ENCODE measurements at regions not wholly inside any gene's neighbourhood (a gene's known extent, or its start where the extent isn't known, plus 50 kb on each side); places are given as distances from the start of the nearest gene placed in this dataset.

DNA sequence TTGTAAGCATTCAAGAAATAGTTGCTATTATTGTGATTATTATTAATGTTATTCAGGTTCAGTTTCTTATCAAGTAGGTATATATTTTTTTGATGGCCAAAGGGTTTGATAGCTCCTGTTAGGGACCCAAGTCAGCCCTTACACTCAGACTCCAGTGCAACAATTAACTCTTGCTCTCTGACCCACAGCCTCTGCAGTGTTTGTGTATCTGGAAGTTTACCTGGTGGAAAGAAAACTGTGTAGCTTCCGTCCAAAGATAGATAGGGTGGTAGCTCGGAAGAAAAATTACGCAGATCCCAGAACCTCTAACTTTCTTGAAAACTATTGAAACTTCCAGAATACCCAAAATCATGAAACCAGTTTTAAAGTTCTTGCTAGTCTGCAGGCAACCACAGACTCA, 58.6 kb upstream of the IGFBP2 start:
- DNase-seq (ENCODE audit: low spot score) = no peak

DNA sequence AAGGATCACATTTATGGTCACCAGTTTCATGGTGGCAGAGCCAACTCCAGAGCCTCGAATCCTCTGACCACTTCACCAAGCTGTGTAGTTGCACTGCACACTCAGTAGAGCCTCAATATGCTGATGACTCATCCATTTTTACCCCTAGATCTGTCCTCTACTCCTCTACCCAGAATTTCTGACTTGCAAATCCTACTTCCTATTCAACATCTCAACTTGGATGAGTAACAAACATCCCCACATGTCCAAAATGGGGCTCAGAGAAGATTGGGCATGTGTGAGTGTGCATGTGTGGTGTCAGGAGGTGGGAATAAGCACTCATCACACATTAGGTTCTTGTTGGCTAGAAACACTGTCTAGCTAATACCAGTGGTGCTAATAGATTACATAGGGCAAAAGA, 57.8 kb upstream of the IGFBP2 start:
- no peak for DNase-seq (ENCODE audit: low spot score)

DNA sequence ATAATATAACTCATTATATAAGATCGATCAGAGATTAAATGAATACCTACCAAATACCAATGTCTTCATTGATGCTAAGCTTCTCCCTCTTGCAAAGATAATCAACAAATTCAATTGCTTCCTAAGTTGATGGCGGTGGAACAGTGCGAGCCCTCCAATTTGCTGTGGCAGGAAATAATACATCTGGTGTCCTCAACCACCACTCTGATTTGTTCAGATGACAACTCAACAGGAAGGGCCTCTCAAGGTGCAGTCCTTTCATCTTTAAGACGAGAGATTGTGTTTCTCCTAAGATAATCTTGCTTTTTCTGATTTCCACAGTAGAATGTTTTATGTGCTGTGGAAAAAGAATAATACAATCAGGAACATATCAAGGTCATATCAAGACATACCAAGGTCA, 56.6 kb upstream of the IGFBP2 start:
- DNase-seq (ENCODE audit: low spot score) = no peak

DNA sequence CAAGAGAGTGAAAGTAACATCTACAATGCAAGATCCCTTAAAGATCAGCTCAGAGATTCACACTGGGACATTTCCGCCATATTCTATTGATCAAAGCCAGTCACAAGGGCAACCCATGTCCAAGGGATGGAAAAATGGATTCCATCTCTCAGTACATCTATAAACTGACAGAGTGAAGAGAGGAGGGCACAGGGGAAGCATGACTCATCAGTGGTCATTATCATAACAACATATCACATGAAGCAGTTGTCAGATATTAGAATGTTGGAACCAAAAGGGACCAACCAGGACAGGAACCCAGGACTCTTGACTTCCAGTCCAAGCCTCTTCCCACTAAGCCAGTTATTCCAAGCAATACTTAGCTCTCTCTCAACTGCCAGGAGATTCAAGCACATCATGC, 54.9 kb upstream of the IGFBP2 start:
- no peak for DNase-seq (ENCODE audit: low spot score)

DNA sequence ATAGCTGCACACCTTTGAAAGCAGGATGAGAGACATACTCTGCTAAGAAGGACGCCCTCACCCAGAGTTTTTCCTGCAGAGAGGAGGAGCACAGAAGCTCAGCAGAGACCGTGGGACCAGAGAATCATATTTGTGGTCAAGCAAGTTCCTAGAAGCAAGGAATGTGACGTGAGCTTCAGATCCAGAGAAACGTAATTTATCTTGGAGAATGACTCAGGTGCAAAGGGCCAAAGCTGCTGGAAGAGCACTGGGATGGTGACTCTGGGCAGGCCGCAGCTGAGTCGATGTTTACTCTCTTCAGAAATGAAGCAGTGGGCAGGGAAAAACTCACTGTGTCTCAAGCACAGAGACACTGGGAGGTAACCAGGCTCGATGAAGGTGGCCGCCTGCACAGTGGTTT, 50.1 kb upstream of the IGFBP2 start:
- DNase-seq (ENCODE audit: low spot score) = no peak

All from SK-N-DZ (cell line).